Fibroblast of the aortic adventitia (primary cell): ENCODE measurements at regions not wholly inside any gene's neighbourhood (a gene's known extent, or its start where the extent isn't known, plus 50 kb on each side); places are given as distances from the start of the nearest gene placed in this dataset.

ENCODE experiments used
- DNase-seq: peaks from one replicate; pipeline ENCODE4 v3.0.0-alpha.2; 2010; ENCODE audit warnings: low read depth
- H3K4me3 ChIP-seq: 2 replicates; pipeline ENCODE4 v1.5.1; 2011; ENCODE audit warnings: low read depth, mild to moderate bottlenecking, control low read depth, low read length, moderate library complexity
- TF ChIP-seq, protein P1 (sequence below): IDR thresholded peaks from 2 replicates; pipeline ENCODE4 v1.5.1; 2011; ENCODE audit warnings: mild to moderate bottlenecking, low read length, control low read depth, inconsistent platforms; ENCODE audit not compliant: insufficient read depth

GRCh38 chr12:97805146-97805545 lies 342.5 kb downstream of the RMST start:
- DNase-seq: no peak
- TF ChIP-seq, protein P1, sequence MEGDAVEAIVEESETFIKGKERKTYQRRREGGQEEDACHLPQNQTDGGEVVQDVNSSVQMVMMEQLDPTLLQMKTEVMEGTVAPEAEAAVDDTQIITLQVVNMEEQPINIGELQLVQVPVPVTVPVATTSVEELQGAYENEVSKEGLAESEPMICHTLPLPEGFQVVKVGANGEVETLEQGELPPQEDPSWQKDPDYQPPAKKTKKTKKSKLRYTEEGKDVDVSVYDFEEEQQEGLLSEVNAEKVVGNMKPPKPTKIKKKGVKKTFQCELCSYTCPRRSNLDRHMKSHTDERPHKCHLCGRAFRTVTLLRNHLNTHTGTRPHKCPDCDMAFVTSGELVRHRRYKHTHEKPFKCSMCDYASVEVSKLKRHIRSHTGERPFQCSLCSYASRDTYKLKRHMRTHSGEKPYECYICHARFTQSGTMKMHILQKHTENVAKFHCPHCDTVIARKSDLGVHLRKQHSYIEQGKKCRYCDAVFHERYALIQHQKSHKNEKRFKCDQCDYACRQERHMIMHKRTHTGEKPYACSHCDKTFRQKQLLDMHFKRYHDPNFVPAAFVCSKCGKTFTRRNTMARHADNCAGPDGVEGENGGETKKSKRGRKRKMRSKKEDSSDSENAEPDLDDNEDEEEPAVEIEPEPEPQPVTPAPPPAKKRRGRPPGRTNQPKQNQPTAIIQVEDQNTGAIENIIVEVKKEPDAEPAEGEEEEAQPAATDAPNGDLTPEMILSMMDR: no peak
- H3K4me3 ChIP-seq: no peak overlapping the region

DNA sequence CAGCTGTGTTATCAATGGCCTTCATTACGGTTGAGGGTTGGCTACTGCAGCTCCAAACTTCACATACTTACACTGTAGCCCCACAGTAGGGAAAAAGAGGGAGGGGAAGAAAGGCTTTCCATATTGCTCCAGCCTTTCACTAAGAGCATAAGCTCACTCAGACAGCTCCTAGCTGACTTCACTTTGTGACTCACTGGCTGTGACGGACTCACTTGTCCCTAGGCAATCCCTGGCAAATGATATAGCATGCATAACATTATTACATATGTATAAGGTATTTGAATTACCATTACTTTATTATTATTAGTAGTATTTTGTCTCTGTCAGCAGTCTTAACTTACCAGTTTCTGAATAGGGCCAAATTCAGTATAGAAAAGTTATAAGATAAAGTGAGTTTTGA lies 350.7 kb downstream of the RMST start:
- H3K4me3 ChIP-seq: no peak overlapping the region
- no peak for DNase-seq
- TF ChIP-seq, protein P1: no peak

DNA sequence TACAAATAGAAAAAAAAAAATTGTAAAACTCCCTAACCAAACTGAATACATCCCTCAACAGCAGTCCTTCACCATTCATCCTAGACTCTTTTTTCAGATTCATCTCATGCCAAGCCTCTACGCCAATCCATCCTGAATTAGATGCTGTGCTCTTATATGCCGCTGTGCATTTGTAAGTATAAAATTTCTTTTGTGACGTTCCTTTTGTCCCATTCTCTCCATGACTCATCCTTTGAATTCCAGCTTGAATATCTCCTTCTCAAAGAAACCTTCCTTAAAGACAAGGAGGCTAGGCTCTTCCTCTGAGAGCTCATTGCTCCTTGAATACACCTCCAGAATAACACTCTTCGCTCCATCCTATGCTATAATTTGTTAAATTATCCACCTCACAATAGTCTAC lies 359.2 kb downstream of the RMST start:
- H3K4me3 ChIP-seq: no peak overlapping the region
- DNase-seq: no peak
- TF ChIP-seq, protein P1: no peak

GRCh38 chr12:97835541-97835940 lies 372.9 kb downstream of the RMST start:
- no peak overlapping the region for H3K4me3 ChIP-seq
- TF ChIP-seq, protein P1: no peak
- no peak for DNase-seq

DNA sequence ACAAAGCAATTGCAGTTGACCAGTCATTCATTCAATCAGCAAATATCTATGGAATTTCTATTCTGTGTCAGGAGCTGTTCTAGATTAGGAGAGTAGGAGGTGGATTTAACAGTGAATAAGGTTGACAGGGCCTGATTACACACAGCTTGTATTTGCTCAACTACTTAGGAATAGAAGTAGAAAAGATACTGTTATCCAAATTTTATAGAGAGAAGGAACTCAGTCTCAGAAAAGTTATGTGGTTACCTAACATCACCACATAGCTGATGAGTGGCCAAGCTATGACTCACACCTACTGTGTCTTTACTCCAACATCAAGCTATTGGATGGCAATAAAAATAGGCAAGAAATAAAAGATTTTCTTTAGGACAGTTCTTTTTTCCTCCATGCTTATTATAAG lies 374.8 kb downstream of the RMST start:
- no peak overlapping the region for H3K4me3 ChIP-seq
- TF ChIP-seq, protein P1: no peak
- DNase-seq: no peak

GRCh38 chr12:97848051-97848450 lies 385.4 kb downstream of the RMST start:
- no peak overlapping the region for H3K4me3 ChIP-seq
- DNase-seq: no peak
- TF ChIP-seq, protein P1: no peak

DNA sequence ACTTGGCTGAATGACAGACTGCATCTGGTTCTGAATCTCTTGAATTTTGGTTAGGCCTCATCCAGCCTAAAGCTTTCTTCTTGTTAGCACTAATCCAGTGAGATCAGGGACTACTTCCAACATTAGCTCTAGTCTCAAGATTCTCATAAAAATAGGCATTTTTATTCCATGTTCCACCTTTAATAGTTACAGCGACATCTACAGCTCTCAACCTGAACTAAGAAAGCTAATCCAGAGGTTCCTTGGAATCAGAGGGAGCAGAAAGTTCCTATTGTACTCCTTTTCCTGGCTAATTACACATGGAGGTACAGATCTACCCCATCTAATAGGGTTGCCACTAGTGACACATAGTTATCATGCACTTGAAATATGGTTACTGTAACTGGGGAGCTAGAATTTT lies 391.9 kb downstream of the RMST start:
- no peak for DNase-seq
- H3K4me3 ChIP-seq: no peak overlapping the region
- TF ChIP-seq, protein P1: no peak
